GM20000 (cell line): ENCODE measurements at regions not wholly inside any gene's neighbourhood (a gene's known extent, or its start where the extent isn't known, plus 50 kb on each side); places are given as distances from the start of the nearest gene placed in this dataset.

Experiments used
- DNase-seq: peaks from one replicate; pipeline ENCODE4 v3.0.0; 2012; ENCODE audit warnings: low spot score
- CTCF ChIP-seq: IDR thresholded peaks from 2 replicates; pipeline ENCODE4 v1.5.1; 2012; ENCODE audit warnings: mild to moderate bottlenecking, control low read depth; ENCODE audit errors: extremely low read depth, missing control alignments

GRCh38 chr5:116668390-116668789 is 93.8 kb upstream of the SEMA6A start:
- DNase-seq: no peak
- no peak for TF ChIP-seq CTCF

GRCh38 chr5:116666901-116667300 is 92.3 kb upstream of the SEMA6A start:
- no peak for DNase-seq
- no peak for TF ChIP-seq CTCF

DNA sequence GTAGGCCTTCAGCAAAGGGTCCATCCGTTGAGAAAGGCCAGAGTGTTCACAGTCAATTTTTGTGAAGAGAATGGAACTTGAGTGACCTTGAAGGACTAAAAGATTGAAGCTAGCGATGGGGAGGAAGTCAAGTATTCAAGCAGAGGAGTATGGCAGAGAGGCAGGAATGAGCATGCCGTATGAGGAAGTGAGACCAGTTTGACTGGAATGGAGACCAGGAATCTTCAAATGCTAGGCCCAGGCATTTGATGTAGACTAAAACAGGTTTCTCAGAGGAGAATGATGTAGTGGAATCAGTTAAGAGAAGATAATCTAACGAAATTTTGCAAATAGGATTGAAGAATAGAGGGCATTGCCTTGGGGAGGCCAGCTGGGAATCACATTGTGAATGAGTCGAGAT is 90.4 kb upstream of the SEMA6A start:
- no peak for DNase-seq
- no peak for TF ChIP-seq CTCF

DNA sequence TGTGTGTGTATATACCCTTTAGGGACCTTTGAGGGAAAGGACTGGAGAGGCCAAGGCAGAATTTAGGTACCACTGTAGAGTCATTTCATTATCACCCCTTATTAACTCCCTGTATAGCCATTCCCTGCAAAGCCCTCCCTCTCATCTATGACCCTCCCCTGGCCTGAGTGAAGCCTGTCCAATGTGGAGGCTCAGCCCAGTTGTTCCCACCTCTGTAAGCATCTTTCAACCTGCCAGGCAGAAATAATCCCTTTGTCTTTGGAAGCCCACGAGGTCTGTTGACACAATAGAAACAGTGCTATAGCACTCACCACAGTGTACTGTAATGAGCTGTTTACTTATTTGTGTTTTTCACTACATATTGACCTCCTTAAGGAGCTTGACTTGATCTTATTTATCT is 88.5 kb upstream of the SEMA6A start:
- DNase-seq: no peak
- TF ChIP-seq CTCF: no peak

DNA sequence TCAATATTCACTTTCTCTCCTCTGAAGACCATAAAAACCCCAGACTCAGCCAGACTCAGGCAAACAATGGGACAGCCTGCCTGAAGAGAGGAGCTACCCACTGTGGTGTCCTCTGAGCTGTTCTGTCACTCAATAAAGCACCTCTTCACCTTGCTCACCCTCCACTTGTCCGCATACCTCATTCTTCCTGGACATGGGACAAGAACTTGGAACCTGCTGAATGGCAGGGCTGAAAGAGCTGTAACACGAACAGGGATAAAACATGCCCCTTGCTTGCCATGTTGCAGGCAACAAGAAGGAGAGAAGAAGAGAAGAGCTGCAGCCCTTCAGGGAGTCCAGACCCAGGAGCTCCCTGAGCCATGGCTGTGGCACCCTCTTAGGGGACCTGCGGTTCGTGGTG is 86.8 kb upstream of the SEMA6A start:
- no peak for DNase-seq

GRCh38 chr5:116660929-116661328 is 86.3 kb upstream of the SEMA6A start:
- no peak for TF ChIP-seq CTCF
- no peak for DNase-seq

More for the DNA sequence above, 86.8 kb upstream of the SEMA6A start:
- no peak for TF ChIP-seq CTCF

- DNase-seq: no peak
- no peak for TF ChIP-seq CTCF
These were observed 84.2 kb upstream of the SEMA6A start for GRCh38 chr5:116658830-116659229.

- no peak for TF ChIP-seq CTCF
These were observed 83.5 kb upstream of the SEMA6A start for GRCh38 chr5:116658141-116658540.

More at GRCh38 chr5:116658141-116658540, 83.5 kb upstream of the SEMA6A start:
- no peak for DNase-seq
